NCI-H82 treated with DMSO at 0.1 percent for 48 hours (cell line): ENCODE measurements at regions not wholly inside any gene's neighbourhood (a gene's known extent, or its start where the extent isn't known, plus 50 kb on each side); places are given as distances from the start of the nearest gene placed in this dataset.
"Not testable (repeated sequence)": the region's sequence is repeated elsewhere in the genome, so short reads cannot be mapped to it uniquely, and the experiment has no call there.

ENCODE experiments used
- DNase-seq: peaks from one replicate; lab custom pipeline; 2025; ENCODE audit not compliant: unreplicated experiment; lab: John Stamatoyannopoulos, UW

- not testable (repeated sequence) for DNase-seq
Measured at GRCh38 chr12:9450127-9450567, 157.6 kb downstream of the KLRB1 start.

GRCh38 chr12:9449657-9450126 lies 158.0 kb downstream of the KLRB1 start:
- not testable (repeated sequence) for DNase-seq

DNA sequence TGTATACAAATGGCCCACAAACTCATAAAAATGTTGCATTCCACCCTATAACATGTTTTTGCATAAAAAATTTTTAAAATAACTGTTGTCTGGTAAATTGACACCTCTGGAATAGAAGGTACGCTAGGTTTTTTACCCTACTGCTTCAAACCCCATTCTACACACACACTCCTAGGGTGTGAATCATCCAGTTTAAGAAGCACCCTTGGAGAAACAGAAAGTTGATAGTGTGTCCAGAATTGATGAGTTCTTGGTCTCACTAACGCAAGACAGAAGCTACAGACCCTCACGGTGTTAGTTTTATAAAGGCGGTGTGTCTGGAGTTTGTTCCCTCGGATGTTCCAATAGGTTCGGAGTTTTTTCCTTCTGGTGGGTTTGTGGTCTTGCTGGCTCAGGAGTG lies 158.5 kb downstream of the KLRB1 start:
- no peak for DNase-seq

DNA sequence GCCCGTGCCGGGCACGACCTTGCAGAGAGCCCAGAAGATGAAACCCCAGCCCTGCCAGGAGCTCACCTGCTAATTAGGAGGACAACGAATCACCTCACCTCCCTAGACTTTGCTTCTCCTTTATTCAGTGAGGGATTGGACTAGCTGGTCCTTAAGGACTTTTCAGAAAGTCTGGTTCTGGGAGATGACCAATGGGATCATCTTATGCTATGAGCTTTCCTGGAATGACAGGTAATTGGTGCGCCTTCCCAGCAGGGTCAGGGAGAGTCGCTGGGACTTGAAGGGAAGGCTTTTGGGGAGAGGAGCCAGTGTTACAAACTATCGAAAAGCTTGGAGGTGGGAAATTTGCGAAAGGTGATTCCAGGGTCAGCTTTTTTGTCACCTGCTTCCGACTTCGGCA lies 159.1 kb downstream of the KLRB1 start:
- not testable (repeated sequence) for DNase-seq

DNA sequence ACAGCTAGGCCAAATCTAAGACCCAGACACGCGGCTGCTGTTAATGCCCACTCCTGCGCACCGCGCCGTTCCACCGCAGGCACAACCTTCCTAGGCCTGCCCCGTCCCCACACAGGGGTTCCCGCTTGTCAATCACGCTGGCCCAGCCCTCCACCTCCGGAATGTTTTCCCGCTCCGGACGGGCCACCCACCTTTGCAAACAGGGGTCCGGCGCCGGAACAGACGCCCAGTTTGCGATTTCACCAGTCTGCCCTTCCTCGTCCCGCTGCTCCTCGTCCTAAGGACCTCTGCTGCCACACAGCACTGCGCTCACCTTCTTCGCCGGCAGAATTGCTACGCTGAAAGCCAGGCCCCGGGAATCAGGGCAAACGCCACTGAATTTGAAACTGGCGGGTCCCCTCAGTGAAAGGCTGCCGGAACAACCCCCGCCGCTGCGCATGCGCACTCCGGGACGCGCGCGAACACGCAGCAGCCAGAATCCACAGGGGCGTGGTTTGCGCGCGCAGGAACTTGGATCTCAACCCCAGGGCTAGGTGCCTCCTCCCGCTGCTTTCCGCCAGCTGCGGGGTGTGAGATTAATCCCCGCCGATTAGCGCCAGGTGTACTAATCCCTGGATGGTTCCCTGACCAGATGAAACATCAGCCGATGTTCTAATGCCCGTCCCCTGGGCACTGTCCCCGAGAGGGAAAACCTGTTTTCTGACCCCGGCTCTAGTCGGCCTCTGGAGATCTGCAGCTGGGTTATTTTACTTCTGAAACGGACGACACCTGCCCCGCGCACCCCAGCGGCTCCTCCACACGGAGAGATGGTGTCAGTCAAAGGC lies 159.7 kb downstream of the KLRB1 start:
- peak; percentile 66 for DNase-seq

GRCh38 chr12:9446883-9447761 lies 160.6 kb downstream of the KLRB1 start:
- DNase-seq = not testable (repeated sequence)

DNA sequence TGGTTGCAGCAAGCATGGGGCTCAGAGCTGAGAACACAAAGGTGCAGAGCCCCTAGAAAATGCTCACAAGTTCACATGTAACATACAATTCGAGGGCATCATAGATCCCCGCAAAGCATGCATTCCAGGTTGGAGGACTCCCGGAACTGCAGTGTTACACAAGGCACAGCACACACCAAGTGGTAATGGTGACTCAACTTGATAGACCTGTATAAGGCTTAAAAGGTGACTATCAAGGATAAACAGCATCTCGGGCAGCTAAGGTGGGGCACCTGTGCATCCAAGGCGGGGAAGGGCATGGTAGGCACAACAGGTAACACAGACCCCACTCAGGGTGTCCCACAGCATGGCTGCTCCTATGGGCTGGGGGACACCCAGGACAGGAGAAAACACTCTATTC lies 167.3 kb downstream of the KLRB1 start:
- DNase-seq = not testable (repeated sequence)

- not testable (repeated sequence) for DNase-seq
Measured at GRCh38 chr12:9435682-9436081, 172.0 kb downstream of the KLRB1 start.

DNA sequence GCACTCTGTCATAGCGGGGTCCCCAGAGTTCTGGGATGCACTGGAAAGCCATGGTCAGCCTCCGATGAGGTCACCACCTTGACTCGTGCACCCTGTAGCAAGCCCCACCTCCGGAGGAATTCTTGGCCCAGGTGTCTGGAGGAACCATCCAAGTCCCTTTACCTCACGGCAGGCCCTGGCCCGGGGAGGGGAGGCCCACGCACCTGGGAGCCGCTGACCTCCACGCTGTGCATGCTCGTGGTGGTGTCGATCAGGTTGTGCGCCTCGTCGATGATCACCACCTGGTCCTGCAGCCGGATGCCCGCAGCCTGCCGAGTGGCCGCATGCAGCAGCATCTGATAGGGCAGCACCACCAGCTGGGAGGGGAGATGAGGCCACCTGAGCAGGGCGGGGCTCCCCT lies 177.3 kb downstream of the KLRB1 start:
- DNase-seq = not testable (repeated sequence)

- not testable (repeated sequence) for DNase-seq
Measured at GRCh38 chr12:9428856-9429255, 178.9 kb downstream of the KLRB1 start.

DNA sequence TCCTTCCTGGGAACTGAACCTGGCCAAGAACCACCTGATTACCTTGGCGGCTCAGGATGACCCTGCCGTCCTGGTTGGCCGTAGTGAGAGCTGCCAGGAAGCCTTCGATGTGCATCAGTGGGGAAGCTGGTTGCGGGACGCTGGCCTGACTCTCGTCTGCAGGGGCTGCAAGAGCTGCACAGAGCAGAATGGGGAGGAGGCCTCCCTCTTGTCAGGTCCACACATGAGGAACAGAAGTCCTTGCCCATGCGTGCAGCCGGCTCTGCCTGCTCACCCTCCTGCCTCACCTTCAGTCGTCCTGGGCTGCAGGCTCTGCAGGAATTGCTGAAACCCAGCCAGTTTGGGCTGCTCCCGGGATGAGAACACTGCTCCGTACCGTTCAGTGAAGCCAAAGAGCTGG lies 182.3 kb downstream of the KLRB1 start:
- not testable (repeated sequence) for DNase-seq

DNA sequence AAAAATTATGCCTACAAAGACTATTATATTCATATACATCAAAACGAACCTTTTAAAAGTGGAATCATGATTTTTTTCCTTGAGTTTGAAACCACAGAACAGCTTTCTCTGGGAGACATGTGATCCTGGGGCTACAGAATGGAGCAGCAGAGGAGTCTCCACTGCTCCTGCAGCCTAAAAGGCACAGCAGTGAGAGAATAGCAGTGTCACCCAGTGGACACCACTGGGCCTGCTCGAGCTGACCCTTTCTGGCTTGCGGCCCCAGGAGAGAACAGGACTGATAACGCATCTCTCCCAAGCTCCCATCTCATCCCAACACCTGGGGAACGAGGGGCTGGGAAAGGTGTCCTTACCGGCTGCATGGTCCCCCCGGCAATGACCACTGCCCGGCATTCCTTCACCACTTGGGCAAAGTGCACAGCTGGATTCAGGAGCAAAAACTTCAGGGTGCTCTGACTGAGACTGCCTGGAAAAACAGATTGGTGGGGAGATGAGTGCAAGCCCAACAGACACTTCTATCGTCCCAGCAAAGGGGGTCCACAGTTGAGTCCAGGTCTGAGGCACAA lies 183.5 kb downstream of the KLRB1 start:
- not testable (repeated sequence) for DNase-seq

DNA sequence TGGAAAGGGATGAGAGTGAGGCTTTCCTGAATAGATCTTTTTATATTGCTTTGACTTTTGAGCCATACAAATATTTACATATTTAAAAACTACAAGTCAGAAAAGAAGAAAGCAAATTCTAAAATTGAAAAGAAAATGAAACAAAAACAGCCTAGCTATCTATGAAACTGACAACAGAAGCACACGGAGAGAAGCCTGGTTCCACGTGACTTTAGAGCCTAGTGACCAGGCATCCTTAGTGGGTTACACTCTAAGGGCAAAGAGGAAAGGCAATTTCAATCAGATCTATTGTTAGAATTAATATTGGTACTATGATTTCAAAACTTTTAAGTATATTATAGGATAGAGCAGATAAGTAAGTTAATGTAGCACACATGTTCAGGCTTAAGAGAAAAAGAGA lies 185.0 kb downstream of the KLRB1 start:
- not testable (repeated sequence) for DNase-seq

DNA sequence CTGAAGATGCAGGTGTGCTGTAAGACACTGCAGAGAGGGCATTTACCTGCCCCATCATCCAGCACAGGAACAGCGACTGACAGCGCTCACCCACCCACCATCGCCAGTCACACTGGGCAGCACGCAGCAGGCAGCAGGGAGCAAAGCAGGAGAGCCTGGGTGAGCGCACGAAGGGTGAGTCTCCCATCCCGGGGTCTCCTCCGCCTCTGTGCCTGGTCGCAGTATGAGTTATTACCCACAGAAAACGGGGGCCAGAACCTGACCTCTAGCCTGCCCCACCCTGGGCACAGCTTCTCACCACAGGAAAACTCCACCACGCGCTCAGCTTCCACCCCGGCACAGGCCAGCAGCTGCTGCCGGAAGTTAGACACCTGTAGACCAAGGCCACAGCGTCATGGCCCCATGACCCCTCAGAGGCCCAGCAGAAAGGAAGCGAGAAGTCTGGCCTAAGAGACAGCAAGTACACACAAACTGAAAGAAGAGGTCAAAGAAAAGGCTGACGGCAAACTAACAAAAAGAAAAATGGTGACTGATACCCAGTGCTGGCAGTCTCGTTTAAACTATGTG lies 186.1 kb downstream of the KLRB1 start:
- not testable (repeated sequence) for DNase-seq

DNA sequence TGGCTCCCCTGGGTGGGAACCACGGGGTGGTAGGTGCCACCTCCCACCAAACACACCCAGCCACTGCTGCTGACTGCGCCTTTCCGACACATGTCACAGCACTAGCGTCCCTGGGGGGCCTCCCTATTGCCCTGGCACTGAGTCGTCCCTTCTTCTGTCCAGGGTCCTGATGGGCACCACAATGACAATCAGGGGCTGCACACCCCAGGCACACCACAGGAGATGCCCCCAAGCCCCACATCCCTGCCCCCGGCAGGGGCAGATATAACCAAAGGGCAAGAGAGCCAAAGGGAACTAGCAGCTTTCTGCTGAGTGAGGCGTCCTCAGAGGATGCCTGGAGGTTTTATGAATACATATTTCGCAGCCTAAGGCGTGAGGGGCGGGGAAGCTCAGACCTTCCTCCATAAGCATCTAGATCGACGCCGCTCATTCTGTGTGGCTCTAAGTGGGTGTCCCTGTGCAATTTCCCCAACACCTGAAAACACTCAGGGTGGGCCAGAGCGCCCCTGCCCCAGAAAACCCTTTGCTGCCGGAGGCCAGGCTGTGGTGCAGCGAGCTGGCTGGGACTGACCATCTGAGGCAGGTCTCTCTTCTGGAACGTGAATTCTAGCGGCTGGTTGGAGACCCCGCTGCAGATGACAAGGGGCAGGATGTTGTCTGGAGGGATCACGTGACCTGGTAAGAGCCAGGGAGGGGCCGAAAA lies 186.7 kb downstream of the KLRB1 start:
- not testable (repeated sequence) for DNase-seq

DNA sequence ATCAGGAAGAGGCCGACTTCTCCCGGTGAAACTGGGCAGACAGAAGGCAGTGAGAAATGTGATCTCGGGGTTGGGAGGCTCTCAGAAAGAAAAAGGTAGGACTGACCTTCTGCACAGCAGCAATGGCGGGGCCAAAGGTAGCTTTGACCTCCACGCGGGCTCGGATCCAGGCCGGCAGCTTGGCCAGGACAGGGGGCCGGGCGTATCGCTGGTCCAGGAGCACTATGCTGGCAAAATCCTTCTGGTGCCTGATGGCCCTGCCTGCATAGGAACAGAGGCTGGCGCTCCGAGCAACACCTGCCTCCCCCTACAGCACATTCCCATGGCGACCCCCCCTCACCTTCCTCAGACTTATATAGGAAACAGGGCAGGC lies 189.1 kb downstream of the KLRB1 start:
- not testable (repeated sequence) for DNase-seq

- DNase-seq = not testable (repeated sequence)
Measured at GRCh38 chr12:9417947-9418668, 189.6 kb downstream of the KLRB1 start.

DNA sequence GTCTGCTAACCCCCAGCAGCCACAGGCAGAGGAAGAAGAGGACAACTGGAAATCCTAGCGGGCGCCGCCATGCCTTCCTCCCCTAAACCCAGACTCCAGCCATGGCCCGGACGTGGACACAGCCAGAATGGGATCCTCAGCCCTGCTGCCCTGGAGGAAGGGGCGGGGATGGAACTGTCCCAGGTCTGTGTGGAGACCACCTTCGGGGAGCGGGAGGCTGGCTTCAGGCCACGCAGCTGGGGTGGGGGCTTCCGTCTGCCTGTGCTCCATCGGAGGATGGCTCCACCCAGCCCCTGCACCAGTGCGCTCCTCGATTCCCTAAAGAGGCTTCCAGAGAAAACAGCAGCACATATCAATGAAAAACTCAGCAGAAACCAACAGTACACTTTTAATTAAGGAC lies 190.4 kb downstream of the KLRB1 start:
- not testable (repeated sequence) for DNase-seq

- DNase-seq = not testable (repeated sequence)
Measured at GRCh38 chr12:9416346-9416745, 191.4 kb downstream of the KLRB1 start.

DNA sequence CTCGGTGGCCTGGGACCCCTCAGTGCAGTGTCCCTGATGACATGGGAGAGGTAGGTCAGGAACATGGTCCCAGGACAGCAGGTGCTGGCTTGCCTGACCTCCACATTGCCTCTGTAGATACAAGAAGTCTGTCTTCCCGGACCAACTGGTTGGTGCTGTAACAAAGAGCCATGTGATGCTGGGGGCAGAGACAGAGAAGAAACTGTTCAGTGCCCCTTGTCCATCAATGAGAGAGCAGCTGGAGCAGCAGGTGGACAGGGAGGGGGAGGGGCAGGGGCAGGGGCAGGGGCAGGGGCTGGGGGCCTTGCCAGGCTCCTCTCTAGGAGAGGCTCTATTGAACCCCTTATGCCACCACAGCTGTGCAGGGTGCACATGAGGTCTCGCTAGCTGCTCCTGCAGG lies 191.8 kb downstream of the KLRB1 start:
- DNase-seq = not testable (repeated sequence)
